ENCODE measurements at regions not wholly inside any gene's neighbourhood (a gene's known extent, or its start where the extent isn't known, plus 50 kb on each side); places are given as distances from the start of the nearest gene placed in this dataset.

DNA sequence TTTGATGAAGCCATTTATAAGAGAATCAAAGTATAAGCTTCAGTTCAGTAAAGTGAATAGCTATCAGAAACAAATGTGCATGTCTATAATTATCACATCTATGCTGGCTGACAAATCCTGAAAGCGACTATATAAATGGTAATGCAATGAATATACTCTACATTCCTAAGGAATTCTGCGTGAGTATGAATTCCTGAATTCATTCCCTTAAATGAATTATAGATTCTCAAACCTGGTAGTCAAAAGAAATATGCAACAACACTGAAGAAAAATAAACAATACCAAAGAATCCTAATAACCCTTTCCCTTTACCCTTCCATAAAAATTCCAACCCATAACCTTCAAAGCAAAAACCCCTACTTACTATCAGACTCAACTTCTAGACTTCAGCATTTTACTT, 416.6 kb upstream of the PMFBP1 start:
- TF ChIP-seq CTCF (conservative IDR thresholded peaks at IDR 0.05 in 1 of 2, IDR thresholded peaks at IDR 0.05 in 1 of 2; ENCODE audit: low read depth in 1 of 2, low read length in 2 of 2) = no peak
- TF ChIP-seq EZH2 (IDR thresholded peaks at IDR 0.05; ENCODE audit: low read length, missing control alignments) = no peak

All from fibroblast of lung (primary cell).